C4-2B (cell line): ENCODE measurements at regions not wholly inside any gene's neighbourhood (a gene's known extent, or its start where the extent isn't known, plus 50 kb on each side); places are given as distances from the start of the nearest gene placed in this dataset.

ENCODE experiments used
- ZFX ChIP-seq: fragments of 450-650 bp; IDR thresholded peaks from 2 replicates; pipeline ENCODE4 v1.6.1; 2017
- TF ChIP-seq, protein P1 (sequence below): fragments of 450-650 bp; conservative IDR thresholded peaks from 2 replicates; pipeline ENCODE4 v1.5.1; 2017; ENCODE audit warnings: mild to moderate bottlenecking

DNA sequence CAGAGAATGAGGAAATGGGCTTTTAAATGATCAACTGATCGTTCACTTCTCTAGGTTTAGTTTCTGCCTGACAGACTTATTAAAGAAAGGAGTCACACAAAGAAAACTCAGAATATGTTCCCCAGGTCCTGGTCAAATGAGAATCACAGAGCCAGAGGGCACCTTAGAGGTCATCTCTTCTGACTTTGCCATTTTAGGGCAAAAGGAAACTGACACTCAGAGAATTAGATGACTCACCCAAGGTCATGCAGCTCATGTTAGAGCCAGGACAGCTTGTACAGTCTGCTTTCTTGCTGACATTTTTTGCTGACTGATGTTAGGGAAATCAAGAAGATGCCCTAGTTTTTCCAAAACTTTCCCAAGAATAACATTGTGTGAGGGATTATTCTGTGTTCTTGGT, 312.7 kb upstream of the SP8 start:
- TF ChIP-seq, protein P1, sequence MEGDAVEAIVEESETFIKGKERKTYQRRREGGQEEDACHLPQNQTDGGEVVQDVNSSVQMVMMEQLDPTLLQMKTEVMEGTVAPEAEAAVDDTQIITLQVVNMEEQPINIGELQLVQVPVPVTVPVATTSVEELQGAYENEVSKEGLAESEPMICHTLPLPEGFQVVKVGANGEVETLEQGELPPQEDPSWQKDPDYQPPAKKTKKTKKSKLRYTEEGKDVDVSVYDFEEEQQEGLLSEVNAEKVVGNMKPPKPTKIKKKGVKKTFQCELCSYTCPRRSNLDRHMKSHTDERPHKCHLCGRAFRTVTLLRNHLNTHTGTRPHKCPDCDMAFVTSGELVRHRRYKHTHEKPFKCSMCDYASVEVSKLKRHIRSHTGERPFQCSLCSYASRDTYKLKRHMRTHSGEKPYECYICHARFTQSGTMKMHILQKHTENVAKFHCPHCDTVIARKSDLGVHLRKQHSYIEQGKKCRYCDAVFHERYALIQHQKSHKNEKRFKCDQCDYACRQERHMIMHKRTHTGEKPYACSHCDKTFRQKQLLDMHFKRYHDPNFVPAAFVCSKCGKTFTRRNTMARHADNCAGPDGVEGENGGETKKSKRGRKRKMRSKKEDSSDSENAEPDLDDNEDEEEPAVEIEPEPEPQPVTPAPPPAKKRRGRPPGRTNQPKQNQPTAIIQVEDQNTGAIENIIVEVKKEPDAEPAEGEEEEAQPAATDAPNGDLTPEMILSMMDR, result no peak
- no peak for TF ChIP-seq ZFX
